ENCODE measurements at regions not wholly inside any gene's neighbourhood (a gene's known extent, or its start where the extent isn't known, plus 50 kb on each side); places are given as distances from the start of the nearest gene placed in this dataset.

GRCh38 chr9:785997-786396 is 55.5 kb upstream of the DMRT1 start:
- TF ChIP-seq SUZ12 (IDR thresholded peaks at IDR 0.05; ENCODE audit: extremely low read depth, insufficient read depth, insufficient read length) (no peak), ZNF274 (IDR thresholded peaks at IDR 0.05; ENCODE audit: low read depth, low read length) (no peak), YY1 (IDR thresholded peaks at IDR 0.05; ENCODE audit: insufficient read depth, insufficient read length) (no peak)

Measured in NT2/D1 (cell line).